Smooth muscle cell (in vitro differentiated cells): ENCODE measurements at regions not wholly inside any gene's neighbourhood (a gene's known extent, or its start where the extent isn't known, plus 50 kb on each side); places are given as distances from the start of the nearest gene placed in this dataset.

Source experiments
- DNase-seq: peaks from one replicate; lab custom pipeline; 2025; ENCODE audit not compliant: unreplicated experiment; lab: John Stamatoyannopoulos, UW
- H2AFZ ChIP-seq: fragments of 200-600 bp; sonication (generic); 2 replicates; pipeline ENCODE4 v1.6.0; 2016; ENCODE audit warnings: antibody characterized with exemption, low read depth, mild to moderate bottlenecking
- H3F3A ChIP-seq: fragments of 200-600 bp; sonication (generic); 2 replicates; pipeline ENCODE4 v1.6.0; 2017; ENCODE audit warnings: antibody characterized with exemption, low read depth
- H3K27ac ChIP-seq: fragments of 200-600 bp; sonication (generic); 2 replicates; pipeline ENCODE4 v1.5.1; 2016; ENCODE audit warnings: low read depth, mild to moderate bottlenecking
- H3K27me3 ChIP-seq: fragments of 200-600 bp; sonication (generic); 2 replicates; pipeline ENCODE4 v1.6.1; 2016; ENCODE audit warnings: low read depth, mild to moderate bottlenecking
- H3K36me3 ChIP-seq: fragments of 200-600 bp; sonication (generic); 2 replicates; pipeline ENCODE4 v1.5.1; 2016; ENCODE audit warnings: low read depth
- H3K4me1 ChIP-seq: fragments of 200-600 bp; sonication (generic); 2 replicates; pipeline ENCODE4 v1.5.1; 2016; ENCODE audit warnings: low read depth
- H3K4me2 ChIP-seq: fragments of 200-600 bp; sonication (generic); 2 replicates; pipeline ENCODE4 v1.6.0; 2016; ENCODE audit warnings: mild to moderate bottlenecking
- H3K4me3 ChIP-seq: fragments of 200-600 bp; sonication (generic); 2 replicates; pipeline ENCODE4 v1.5.1; 2016; ENCODE audit warnings: mild to moderate bottlenecking
- H3K79me2 ChIP-seq: fragments of 200-600 bp; sonication (generic); 2 replicates; pipeline ENCODE4 v1.6.0; 2016; ENCODE audit warnings: low read depth, mild to moderate bottlenecking
- H3K9ac ChIP-seq: fragments of 200-600 bp; sonication (generic); 2 replicates; pipeline ENCODE4 v1.6.0; 2016; ENCODE audit warnings: low read depth
- H3K9me3 ChIP-seq: fragments of 200-600 bp; sonication (generic); replicated peaks from 2 replicates; pipeline ENCODE4 v1.5.1; 2016; ENCODE audit warnings: low read depth
- H4K20me1 ChIP-seq: fragments of 200-600 bp; sonication (generic); 2 replicates; pipeline ENCODE4 v1.6.0; 2016; ENCODE audit warnings: low read depth
- CTCF ChIP-seq: fragments of 200-600 bp; sonication (generic); IDR thresholded peaks from 2 replicates; pipeline ENCODE4 v1.5.1; 2017; ENCODE audit warnings: borderline replicate concordance, mild to moderate bottlenecking, antibody characterized with exemption; ENCODE audit not compliant: insufficient read depth, poor library complexity, severe bottlenecking
- WGBS: methylation state at CpG from one replicate; pipeline ENCODE4 v1.1.7; 2016; ENCODE audit warnings: low lambda C conversion rate; 5-methylcytosine and 5-hydroxymethylcytosine counted together

- DNase-seq = no peak
- no peaks in the 10 kb centered on the region for H4K20me1 ChIP-seq
- no peak overlapping the region for H2AFZ ChIP-seq
- no peak overlapping the region for H3K9ac ChIP-seq
- H3K4me3 ChIP-seq = no peak overlapping the region
- H3K27ac ChIP-seq = no peak overlapping the region
- no peaks in the 10 kb centered on the region for H3K36me3 ChIP-seq
- WGBS = 91% methylated on average over 4 of the region's 4 CpGs
- no peaks in the 10 kb centered on the region for H3K27me3 ChIP-seq
- no peaks in the 10 kb centered on the region for H3K4me1 ChIP-seq
- no peaks in the 10 kb centered on the region for H3K79me2 ChIP-seq
- no peak overlapping the region for H3K4me2 ChIP-seq
- TF ChIP-seq CTCF = no peak
- no peaks in the 10 kb centered on the region for H3F3A ChIP-seq
- no peaks in the 10 kb centered on the region for H3K9me3 ChIP-seq
Measured at GRCh38 chr2:52097071-52097470, 1065.1 kb upstream of the NRXN1 start.

- 93% methylated on average over 1 of the region's 1 CpG for WGBS
- no peak for DNase-seq
Measured at GRCh38 chr2:52084759-52085158, 1052.8 kb upstream of the NRXN1 start.

GRCh38 chr2:52083214-52083613, 1051.3 kb upstream of the NRXN1 start:
- no peak for DNase-seq
- no peaks in the 10 kb centered on the region for H3K36me3 ChIP-seq
- H3K27ac ChIP-seq = no peak overlapping the region
- no peak overlapping the region for H3K9ac ChIP-seq
- H4K20me1 ChIP-seq = no peaks in the 10 kb centered on the region
- no peaks in the 10 kb centered on the region for H3K27me3 ChIP-seq
- H2AFZ ChIP-seq = no peak overlapping the region
- H3K79me2 ChIP-seq = no peaks in the 10 kb centered on the region
- H3K9me3 ChIP-seq = no peaks in the 10 kb centered on the region
- H3K4me1 ChIP-seq = no peaks in the 10 kb centered on the region
- H3F3A ChIP-seq = no peaks in the 10 kb centered on the region
- no peak overlapping the region for H3K4me3 ChIP-seq
- no peak overlapping the region for H3K4me2 ChIP-seq
- TF ChIP-seq CTCF = no peak

More at GRCh38 chr2:52084759-52085158, 1052.8 kb upstream of the NRXN1 start:
- no peaks in the 10 kb centered on the region for H3F3A ChIP-seq
- no peaks in the 10 kb centered on the region for H3K9me3 ChIP-seq
- no peak overlapping the region for H3K27ac ChIP-seq
- no peaks in the 10 kb centered on the region for H3K27me3 ChIP-seq
- no peak overlapping the region for H2AFZ ChIP-seq
- H4K20me1 ChIP-seq = no peaks in the 10 kb centered on the region
- TF ChIP-seq CTCF = no peak
- no peak overlapping the region for H3K4me3 ChIP-seq
- H3K36me3 ChIP-seq = no peaks in the 10 kb centered on the region
- no peak overlapping the region for H3K4me2 ChIP-seq
- H3K9ac ChIP-seq = no peak overlapping the region
- H3K4me1 ChIP-seq = no peaks in the 10 kb centered on the region
- H3K79me2 ChIP-seq = no peaks in the 10 kb centered on the region

GRCh38 chr2:52082646-52083045, 1050.7 kb upstream of the NRXN1 start:
- H4K20me1 ChIP-seq = no peaks in the 10 kb centered on the region
- DNase-seq = no peak
- H3K4me1 ChIP-seq = no peaks in the 10 kb centered on the region
- H3K27me3 ChIP-seq = no peaks in the 10 kb centered on the region
- no peaks in the 10 kb centered on the region for H3K79me2 ChIP-seq
- H3K4me3 ChIP-seq = no peak overlapping the region
- no peak overlapping the region for H3K4me2 ChIP-seq
- H3K27ac ChIP-seq = no peak overlapping the region
- no peak for TF ChIP-seq CTCF
- no peaks in the 10 kb centered on the region for H3K36me3 ChIP-seq
- no peak overlapping the region for H3K9ac ChIP-seq
- H2AFZ ChIP-seq = no peak overlapping the region
- no peaks in the 10 kb centered on the region for H3K9me3 ChIP-seq
- H3F3A ChIP-seq = no peaks in the 10 kb centered on the region
